Calu3 (cell line): ENCODE measurements at regions not wholly inside any gene's neighbourhood (a gene's known extent, or its start where the extent isn't known, plus 50 kb on each side); places are given as distances from the start of the nearest gene placed in this dataset.

Source experiments
- BruUV-seq: library from RNA; stranded (reverse); fragments of 400-500 nt; replicated peaks from 2 replicates; lab custom pipeline; 2021; lab: Mats Ljungman, UMichigan
- CTCF ChIA-PET: fragments of 300-600 bp; sonication (Branson Sonifier 250); formaldehyde crosslinking; loops from one replicate; lab custom pipeline; 2022; ENCODE audit warnings: antibody characterized with exemption; lab: Charles Lee
- DNase-seq: peaks from one replicate; pipeline ENCODE4 v3.0.0; 2022
- H3K27ac Mint-ChIP-seq: one replicate; pipeline ENCODE4 v1.8.0; 2022; ENCODE audit warnings: mixed read lengths; ENCODE audit not compliant: unreplicated experiment
- H3K27me3 Mint-ChIP-seq: one replicate; pipeline ENCODE4 v1.8.0; 2022; ENCODE audit warnings: mixed read lengths; ENCODE audit not compliant: unreplicated experiment
- H3K36me3 Mint-ChIP-seq: one replicate; pipeline ENCODE4 v1.8.0; 2022; ENCODE audit warnings: mild to moderate bottlenecking, moderate library complexity, mixed read lengths; ENCODE audit not compliant: insufficient read depth, unreplicated experiment
- H3K4me1 Mint-ChIP-seq: one replicate; pipeline ENCODE4 v1.8.0; 2022; ENCODE audit warnings: mild to moderate bottlenecking, low read depth, mixed read lengths; ENCODE audit not compliant: unreplicated experiment
- H3K4me3 Mint-ChIP-seq: one replicate; pipeline ENCODE4 v1.8.0; 2022; ENCODE audit warnings: mild to moderate bottlenecking, low read depth, moderate library complexity, mixed read lengths; ENCODE audit not compliant: unreplicated experiment
- H3K9me3 Mint-ChIP-seq: one replicate; pipeline ENCODE4 v1.8.0; 2022; ENCODE audit warnings: low read depth, mixed read lengths; ENCODE audit not compliant: unreplicated experiment
- intact Hi-C: fragments of 100-400 bp; cut with micrococcal nuclease; formaldehyde crosslinking; loops from one replicate; pipeline ENCODE4 v1.10.0; 2022; ENCODE audit not compliant: unreplicated experiment
- TF ChIP-seq, protein P1 (sequence below): fragments of 200-600 bp; IDR thresholded peaks from one replicate; pipeline ENCODE4 v1.8.0; 2022; ENCODE audit warnings: antibody characterized with exemption; ENCODE audit not compliant: unreplicated experiment

DNA sequence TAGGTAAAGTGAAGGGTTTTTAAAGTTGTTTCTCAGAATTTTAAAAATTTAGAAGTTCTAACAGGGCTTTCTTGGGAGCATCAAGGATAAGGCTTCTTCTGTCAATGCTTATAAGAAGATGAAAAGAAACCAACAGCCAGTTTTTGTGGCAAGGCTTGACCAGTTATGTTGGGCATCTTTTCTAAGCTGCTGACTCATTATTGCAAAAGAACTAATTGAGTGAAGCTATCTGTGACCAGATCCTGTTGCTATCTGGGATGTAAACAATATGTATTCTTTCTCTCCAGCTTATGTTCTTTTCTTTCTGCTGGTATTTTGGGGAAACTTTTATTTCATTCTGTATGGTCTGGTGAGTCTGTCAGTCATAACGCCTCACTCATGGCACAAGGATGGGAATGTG is 643.8 kb downstream of the HDGFL1 start:
- Mint-ChIP-seq H3K4me3 (no peak overlapping the region), H3K36me3 (no peaks in the 10 kb centered on the region), H3K9me3 (peaks cover 19% of the 10 kb centered on the region), H3K4me1 (no peaks in the 10 kb centered on the region), H3K27me3 (no peaks in the 10 kb centered on the region), H3K27ac (no peak overlapping the region)
- intact Hi-C loops, result no loop called here
- DNase-seq, result no peak
- no TSS peak for BruUV-seq
- TF ChIP-seq, protein P1, sequence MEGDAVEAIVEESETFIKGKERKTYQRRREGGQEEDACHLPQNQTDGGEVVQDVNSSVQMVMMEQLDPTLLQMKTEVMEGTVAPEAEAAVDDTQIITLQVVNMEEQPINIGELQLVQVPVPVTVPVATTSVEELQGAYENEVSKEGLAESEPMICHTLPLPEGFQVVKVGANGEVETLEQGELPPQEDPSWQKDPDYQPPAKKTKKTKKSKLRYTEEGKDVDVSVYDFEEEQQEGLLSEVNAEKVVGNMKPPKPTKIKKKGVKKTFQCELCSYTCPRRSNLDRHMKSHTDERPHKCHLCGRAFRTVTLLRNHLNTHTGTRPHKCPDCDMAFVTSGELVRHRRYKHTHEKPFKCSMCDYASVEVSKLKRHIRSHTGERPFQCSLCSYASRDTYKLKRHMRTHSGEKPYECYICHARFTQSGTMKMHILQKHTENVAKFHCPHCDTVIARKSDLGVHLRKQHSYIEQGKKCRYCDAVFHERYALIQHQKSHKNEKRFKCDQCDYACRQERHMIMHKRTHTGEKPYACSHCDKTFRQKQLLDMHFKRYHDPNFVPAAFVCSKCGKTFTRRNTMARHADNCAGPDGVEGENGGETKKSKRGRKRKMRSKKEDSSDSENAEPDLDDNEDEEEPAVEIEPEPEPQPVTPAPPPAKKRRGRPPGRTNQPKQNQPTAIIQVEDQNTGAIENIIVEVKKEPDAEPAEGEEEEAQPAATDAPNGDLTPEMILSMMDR, result no peak
- CTCF ChIA-PET, result interaction anchor here (0.7 kb wide), 1 partner anchor 666 kb away, joined by 3 read pairs; no protein-coding TSS in a partner anchor

DNA sequence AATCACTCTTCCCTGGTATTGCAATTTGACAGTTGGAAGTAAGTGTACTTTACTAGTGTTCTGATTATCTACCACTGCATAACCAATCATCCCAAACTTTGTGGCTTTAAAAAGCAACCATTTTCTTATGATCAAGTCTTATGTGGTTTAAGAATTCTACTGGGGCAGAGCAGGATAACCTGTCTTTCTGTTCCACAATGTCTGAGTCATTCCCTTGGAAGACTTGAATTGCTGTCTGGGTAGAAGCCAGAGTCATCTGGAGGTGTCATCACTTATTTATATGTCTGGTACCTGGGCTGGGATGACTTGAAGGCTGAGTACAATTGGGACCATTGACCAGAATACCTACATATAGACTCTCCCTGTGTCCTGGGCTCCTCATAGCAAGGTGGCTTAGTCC is 644.3 kb downstream of the HDGFL1 start:
- Mint-ChIP-seq H3K27ac (no peak overlapping the region), H3K27me3 (no peaks in the 10 kb centered on the region), H3K36me3 (no peaks in the 10 kb centered on the region), H3K9me3 (peaks cover 15% of the 10 kb centered on the region), H3K4me1 (no peaks in the 10 kb centered on the region), H3K4me3 (no peak overlapping the region)
- TF ChIP-seq, protein P1, result no peak
- CTCF ChIA-PET, result no interaction called here
- intact Hi-C loops, result no loop called here
- DNase-seq, result no peak
- BruUV-seq, result no TSS peak

DNA sequence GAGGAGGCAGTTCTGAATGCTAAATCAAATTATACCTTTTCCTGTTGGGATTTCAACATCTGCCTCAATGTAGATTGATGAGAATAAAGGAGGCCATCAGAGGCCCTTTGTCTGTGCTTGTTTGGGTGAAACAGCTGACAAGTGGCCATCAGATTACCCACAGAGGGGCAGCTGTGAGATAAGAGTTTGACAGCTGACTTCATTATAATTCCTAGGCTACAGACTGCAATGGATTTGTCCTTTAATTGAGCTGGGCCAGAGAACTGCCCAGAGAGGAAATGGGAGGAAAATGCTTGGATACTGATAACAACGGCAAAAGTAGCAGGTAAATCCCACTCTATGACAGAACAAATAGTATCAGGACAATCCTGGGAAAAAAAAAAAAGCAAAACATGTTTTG is 649.4 kb downstream of the HDGFL1 start:
- CTCF ChIA-PET, result no interaction called here
- Mint-ChIP-seq H3K4me1 (no peaks in the 10 kb centered on the region), H3K27ac (no peak overlapping the region), H3K36me3 (no peaks in the 10 kb centered on the region), H3K9me3 (peaks cover 3% of the 10 kb centered on the region), H3K27me3 (no peaks in the 10 kb centered on the region), H3K4me3 (no peak overlapping the region)
- DNase-seq, result no peak
- intact Hi-C loops, result no loop called here
- TF ChIP-seq, protein P1, result no peak
- BruUV-seq, result no TSS peak

DNA sequence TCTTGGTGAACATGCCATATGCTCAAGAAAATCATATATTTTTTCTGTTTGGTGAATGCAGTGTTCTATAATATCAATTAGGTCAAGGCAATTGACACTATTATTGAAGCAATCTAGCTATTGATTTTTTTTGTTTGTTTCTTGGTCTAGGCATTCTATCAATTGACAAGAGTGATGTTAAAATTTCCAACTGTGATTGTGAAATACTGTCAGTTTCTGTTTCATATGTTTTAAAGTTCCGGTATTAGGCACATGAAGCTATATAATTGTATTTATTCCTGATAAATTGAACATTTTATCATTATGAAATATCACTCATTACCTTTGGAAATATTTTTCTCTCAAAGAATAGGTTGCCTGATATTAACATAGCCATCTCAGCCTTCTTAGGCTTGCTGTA is 653.4 kb downstream of the HDGFL1 start:
- Mint-ChIP-seq H3K27me3 (no peaks in the 10 kb centered on the region), H3K4me1 (no peaks in the 10 kb centered on the region), H3K4me3 (no peak overlapping the region), H3K36me3 (no peaks in the 10 kb centered on the region), H3K27ac (no peak overlapping the region), H3K9me3 (peaks cover 7% of the 10 kb centered on the region)
- no peak for DNase-seq
- intact Hi-C loops, result no loop called here
- no TSS peak for BruUV-seq
- CTCF ChIA-PET, result no interaction called here
- TF ChIP-seq, protein P1, result no peak
